Smooth muscle cell (in vitro differentiated cells): ENCODE measurements at regions not wholly inside any gene's neighbourhood (a gene's known extent, or its start where the extent isn't known, plus 50 kb on each side); places are given as distances from the start of the nearest gene placed in this dataset.

Source experiments
- DNase-seq: peaks from one replicate; lab custom pipeline; 2025; ENCODE audit not compliant: unreplicated experiment; lab: John Stamatoyannopoulos, UW
- H2AFZ ChIP-seq: fragments of 200-600 bp; sonication (generic); 2 replicates; pipeline ENCODE4 v1.6.0; 2016; ENCODE audit warnings: antibody characterized with exemption, low read depth, mild to moderate bottlenecking
- H3F3A ChIP-seq: fragments of 200-600 bp; sonication (generic); 2 replicates; pipeline ENCODE4 v1.6.0; 2017; ENCODE audit warnings: antibody characterized with exemption, low read depth
- H3K27ac ChIP-seq: fragments of 200-600 bp; sonication (generic); 2 replicates; pipeline ENCODE4 v1.5.1; 2016; ENCODE audit warnings: low read depth, mild to moderate bottlenecking
- H3K27me3 ChIP-seq: fragments of 200-600 bp; sonication (generic); 2 replicates; pipeline ENCODE4 v1.6.1; 2016; ENCODE audit warnings: low read depth, mild to moderate bottlenecking
- H3K36me3 ChIP-seq: fragments of 200-600 bp; sonication (generic); 2 replicates; pipeline ENCODE4 v1.5.1; 2016; ENCODE audit warnings: low read depth
- H3K4me1 ChIP-seq: fragments of 200-600 bp; sonication (generic); 2 replicates; pipeline ENCODE4 v1.5.1; 2016; ENCODE audit warnings: low read depth
- H3K4me2 ChIP-seq: fragments of 200-600 bp; sonication (generic); 2 replicates; pipeline ENCODE4 v1.6.0; 2016; ENCODE audit warnings: mild to moderate bottlenecking
- H3K4me3 ChIP-seq: fragments of 200-600 bp; sonication (generic); 2 replicates; pipeline ENCODE4 v1.5.1; 2016; ENCODE audit warnings: mild to moderate bottlenecking
- H3K79me2 ChIP-seq: fragments of 200-600 bp; sonication (generic); 2 replicates; pipeline ENCODE4 v1.6.0; 2016; ENCODE audit warnings: low read depth, mild to moderate bottlenecking
- H3K9ac ChIP-seq: fragments of 200-600 bp; sonication (generic); 2 replicates; pipeline ENCODE4 v1.6.0; 2016; ENCODE audit warnings: low read depth
- H3K9me3 ChIP-seq: fragments of 200-600 bp; sonication (generic); replicated peaks from 2 replicates; pipeline ENCODE4 v1.5.1; 2016; ENCODE audit warnings: low read depth
- H4K20me1 ChIP-seq: fragments of 200-600 bp; sonication (generic); 2 replicates; pipeline ENCODE4 v1.6.0; 2016; ENCODE audit warnings: low read depth
- CTCF ChIP-seq: fragments of 200-600 bp; sonication (generic); IDR thresholded peaks from 2 replicates; pipeline ENCODE4 v1.5.1; 2017; ENCODE audit warnings: borderline replicate concordance, mild to moderate bottlenecking, antibody characterized with exemption; ENCODE audit not compliant: insufficient read depth, poor library complexity, severe bottlenecking
- WGBS: methylation state at CpG from one replicate; pipeline ENCODE4 v1.1.7; 2016; ENCODE audit warnings: low lambda C conversion rate; 5-methylcytosine and 5-hydroxymethylcytosine counted together

- Histone ChIP-seq H3K4me1 (no peaks in the 10 kb centered on the region), H4K20me1 (no peaks in the 10 kb centered on the region), H3K27ac (no peak overlapping the region), H3K4me2 (no peak overlapping the region), H3K4me3 (no peak overlapping the region), H3K9me3 (no peaks in the 10 kb centered on the region), H2AFZ (no peak overlapping the region), H3F3A (no peaks in the 10 kb centered on the region), H3K79me2 (no peaks in the 10 kb centered on the region), H3K36me3 (no peaks in the 10 kb centered on the region), H3K27me3 (no peaks in the 10 kb centered on the region), H3K9ac (no peak overlapping the region)
- TF ChIP-seq CTCF: no peak
- no peak for DNase-seq
- 91% methylated on average over 4 of the region's 6 CpGs for WGBS
These were observed 1178.8 kb downstream of the VRK1 start for GRCh38 chr14:97975962-97976361.

GRCh38 chr14:97976861-97977260, 1179.7 kb downstream of the VRK1 start:
- Histone ChIP-seq H3F3A (no peaks in the 10 kb centered on the region), H3K4me1 (no peaks in the 10 kb centered on the region), H3K4me2 (no peak overlapping the region), H3K4me3 (no peak overlapping the region), H2AFZ (no peak overlapping the region), H3K27ac (no peak overlapping the region), H3K9ac (no peak overlapping the region), H3K36me3 (no peaks in the 10 kb centered on the region), H4K20me1 (no peaks in the 10 kb centered on the region), H3K79me2 (no peaks in the 10 kb centered on the region), H3K9me3 (no peaks in the 10 kb centered on the region), H3K27me3 (no peaks in the 10 kb centered on the region)
- 97% methylated on average over 6 of the region's 6 CpGs for WGBS
- TF ChIP-seq CTCF: no peak
- no peak for DNase-seq

- Histone ChIP-seq H4K20me1 (no peaks in the 10 kb centered on the region), H2AFZ (no peak overlapping the region), H3K4me3 (no peak overlapping the region), H3K27ac (no peak overlapping the region), H3F3A (no peaks in the 10 kb centered on the region), H3K9me3 (no peaks in the 10 kb centered on the region), H3K79me2 (no peaks in the 10 kb centered on the region), H3K9ac (no peak overlapping the region), H3K4me2 (no peak overlapping the region), H3K27me3 (no peaks in the 10 kb centered on the region), H3K36me3 (no peaks in the 10 kb centered on the region), H3K4me1 (no peaks in the 10 kb centered on the region)
- no peak for TF ChIP-seq CTCF
- 83% methylated on average over 17 of the region's 17 CpGs for WGBS
- no peak for DNase-seq
These were observed 1180.6 kb downstream of the VRK1 start for GRCh38 chr14:97977651-97978261.

GRCh38 chr14:97978341-97978740, 1181.2 kb downstream of the VRK1 start:
- Histone ChIP-seq H3K27me3 (no peaks in the 10 kb centered on the region), H4K20me1 (no peaks in the 10 kb centered on the region), H3K9me3 (no peaks in the 10 kb centered on the region), H2AFZ (peak overlapping the region; percentile 75), H3K4me3 (peak overlapping the region; percentile 35), H3K4me1 (no peaks in the 10 kb centered on the region), H3K79me2 (no peaks in the 10 kb centered on the region), H3K36me3 (no peaks in the 10 kb centered on the region), H3K4me2 (peak overlapping the region; percentile 84), H3F3A (no peaks in the 10 kb centered on the region), H3K27ac (no peak overlapping the region), H3K9ac (no peak overlapping the region)
- DNase-seq: peak; percentile 14
- WGBS: 3% methylated on average over 9 of the region's 9 CpGs
- TF ChIP-seq CTCF: peak; percentile 57
